ENCODE measurements at regions not wholly inside any gene's neighbourhood (a gene's known extent, or its start where the extent isn't known, plus 50 kb on each side); places are given as distances from the start of the nearest gene placed in this dataset.

DNA sequence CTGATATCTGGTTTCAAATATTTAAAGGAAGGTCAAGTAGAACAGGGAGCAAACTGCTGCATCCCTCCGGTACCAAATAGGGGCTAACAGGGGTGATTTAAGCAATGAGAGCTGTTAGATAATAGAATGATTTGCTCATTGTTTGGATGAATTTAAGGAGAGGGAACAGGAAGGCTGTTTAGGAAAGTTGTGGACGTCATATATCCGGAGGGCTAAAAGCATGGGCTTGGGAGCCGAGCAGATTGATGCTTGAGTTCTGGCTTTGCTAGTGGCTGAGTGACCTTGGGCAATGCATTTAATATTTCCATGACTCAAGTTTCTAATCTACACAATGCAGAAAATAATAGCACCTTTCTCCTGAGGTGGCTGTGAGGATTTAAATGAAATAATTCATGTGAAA is 85.4 kb upstream of the RPS23 start:
- no peak overlapping the region for H3K27ac ChIP-seq (ENCODE audit: low read length)
- H3K4me2 ChIP-seq (ENCODE audit: low read length): no peak overlapping the region
- H3K27me3 ChIP-seq (ENCODE audit: low read depth, low read length): no peaks in the 10 kb centered on the region
- H3K4me3 ChIP-seq (ENCODE audit: low read length): no peak overlapping the region
- H3K4me1 ChIP-seq (ENCODE audit: low read length): peaks cover 8% of the 10 kb centered on the region; the same call in 1 of the 2 replicates
- no peaks in the 10 kb centered on the region for H3K79me2 ChIP-seq (ENCODE audit: low read length)
- no peaks in the 10 kb centered on the region for H4K20me1 ChIP-seq (ENCODE audit: insufficient read depth, low read length)
- no peak for TF ChIP-seq EZH2phosphoT487 (IDR thresholded peaks at IDR 0.05; ENCODE audit: low read depth)
- TF ChIP-seq, protein P1, sequence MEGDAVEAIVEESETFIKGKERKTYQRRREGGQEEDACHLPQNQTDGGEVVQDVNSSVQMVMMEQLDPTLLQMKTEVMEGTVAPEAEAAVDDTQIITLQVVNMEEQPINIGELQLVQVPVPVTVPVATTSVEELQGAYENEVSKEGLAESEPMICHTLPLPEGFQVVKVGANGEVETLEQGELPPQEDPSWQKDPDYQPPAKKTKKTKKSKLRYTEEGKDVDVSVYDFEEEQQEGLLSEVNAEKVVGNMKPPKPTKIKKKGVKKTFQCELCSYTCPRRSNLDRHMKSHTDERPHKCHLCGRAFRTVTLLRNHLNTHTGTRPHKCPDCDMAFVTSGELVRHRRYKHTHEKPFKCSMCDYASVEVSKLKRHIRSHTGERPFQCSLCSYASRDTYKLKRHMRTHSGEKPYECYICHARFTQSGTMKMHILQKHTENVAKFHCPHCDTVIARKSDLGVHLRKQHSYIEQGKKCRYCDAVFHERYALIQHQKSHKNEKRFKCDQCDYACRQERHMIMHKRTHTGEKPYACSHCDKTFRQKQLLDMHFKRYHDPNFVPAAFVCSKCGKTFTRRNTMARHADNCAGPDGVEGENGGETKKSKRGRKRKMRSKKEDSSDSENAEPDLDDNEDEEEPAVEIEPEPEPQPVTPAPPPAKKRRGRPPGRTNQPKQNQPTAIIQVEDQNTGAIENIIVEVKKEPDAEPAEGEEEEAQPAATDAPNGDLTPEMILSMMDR (IDR thresholded peaks at IDR 0.05; ENCODE audit: low read depth, low read length): no peak
- H3K9ac ChIP-seq (ENCODE audit: low read length): no peak overlapping the region
- H3K9me3 ChIP-seq (ENCODE audit: insufficient read depth, low read length): no peaks in the 10 kb centered on the region
- peaks cover 4% of the 10 kb centered on the region for H3K36me3 ChIP-seq (replicated peaks; ENCODE audit: low read depth, low read length)
- no peak overlapping the region for H2AFZ ChIP-seq (ENCODE audit: low read depth, low read length)

- TF ChIP-seq EZH2phosphoT487 (IDR thresholded peaks at IDR 0.05; ENCODE audit: low read depth): no peak
- TF ChIP-seq, protein P1 (IDR thresholded peaks at IDR 0.05; ENCODE audit: low read depth, low read length): no peak
- Histone ChIP-seq H3K27me3 (ENCODE audit: low read depth, low read length) (no peaks in the 10 kb centered on the region), H3K36me3 (replicated peaks; ENCODE audit: low read depth, low read length) (peaks cover 4% of the 10 kb centered on the region), H2AFZ (ENCODE audit: low read depth, low read length) (no peak overlapping the region), H3K79me2 (ENCODE audit: low read length) (no peaks in the 10 kb centered on the region), H3K4me3 (ENCODE audit: low read length) (no peak overlapping the region), H3K27ac (ENCODE audit: low read length) (no peak overlapping the region), H3K4me1 (ENCODE audit: low read length) (peaks cover 8% of the 10 kb centered on the region; the same call in 1 of the 2 replicates), H3K9me3 (ENCODE audit: insufficient read depth, low read length) (no peaks in the 10 kb centered on the region), H4K20me1 (ENCODE audit: insufficient read depth, low read length) (no peaks in the 10 kb centered on the region), H3K4me2 (ENCODE audit: low read length) (no peak overlapping the region), H3K9ac (ENCODE audit: low read length) (no peak overlapping the region)
These were observed 84.5 kb upstream of the RPS23 start for GRCh38 chr5:82362636-82363035.

DNA sequence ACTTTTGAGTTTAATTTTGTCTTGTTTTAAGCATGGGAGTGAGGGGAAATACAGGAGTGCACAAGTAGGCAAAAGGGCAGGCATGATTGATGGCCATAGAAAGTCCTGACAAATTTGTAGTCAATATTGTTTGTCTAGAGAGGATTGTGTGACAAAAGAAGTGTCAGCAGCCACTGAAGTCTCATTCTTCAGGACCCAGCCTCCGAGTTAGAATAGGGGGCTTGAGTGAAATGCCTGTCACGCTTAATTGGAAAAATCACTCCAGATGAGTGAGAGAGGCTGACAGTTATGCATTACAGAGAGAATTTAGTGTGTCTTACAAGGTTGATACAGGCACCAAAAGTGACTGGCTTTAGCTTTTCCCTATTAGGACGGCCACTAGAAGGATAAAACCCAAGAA is 81.9 kb upstream of the RPS23 start:
- TF ChIP-seq EZH2phosphoT487 (IDR thresholded peaks at IDR 0.05; ENCODE audit: low read depth): no peak
- H3K79me2 ChIP-seq (ENCODE audit: low read length): no peaks in the 10 kb centered on the region
- no peak overlapping the region for H2AFZ ChIP-seq (ENCODE audit: low read depth, low read length)
- H3K36me3 ChIP-seq (replicated peaks; ENCODE audit: low read depth, low read length): no peaks in the 10 kb centered on the region
- H3K27me3 ChIP-seq (ENCODE audit: low read depth, low read length): no peaks in the 10 kb centered on the region
- no peak overlapping the region for H3K27ac ChIP-seq (ENCODE audit: low read length)
- H3K4me1 ChIP-seq (ENCODE audit: low read length): peaks cover 7% of the 10 kb centered on the region; the same call in 1 of the 2 replicates
- no peak overlapping the region for H3K4me3 ChIP-seq (ENCODE audit: low read length)
- H3K4me2 ChIP-seq (ENCODE audit: low read length): no peak overlapping the region
- H4K20me1 ChIP-seq (ENCODE audit: insufficient read depth, low read length): no peaks in the 10 kb centered on the region
- no peaks in the 10 kb centered on the region for H3K9me3 ChIP-seq (ENCODE audit: insufficient read depth, low read length)
- H3K9ac ChIP-seq (ENCODE audit: low read length): no peak overlapping the region

GRCh38 chr5:82359272-82359671 is 81.1 kb upstream of the RPS23 start:
- H3K4me1 ChIP-seq (ENCODE audit: low read length): no peaks in the 10 kb centered on the region; the same call in 1 of the 2 replicates
- no peaks in the 10 kb centered on the region for H3K9me3 ChIP-seq (ENCODE audit: insufficient read depth, low read length)
- H3K4me2 ChIP-seq (ENCODE audit: low read length): no peak overlapping the region
- no peaks in the 10 kb centered on the region for H3K27me3 ChIP-seq (ENCODE audit: low read depth, low read length)
- no peak overlapping the region for H2AFZ ChIP-seq (ENCODE audit: low read depth, low read length)
- H3K9ac ChIP-seq (ENCODE audit: low read length): no peak overlapping the region
- H3K79me2 ChIP-seq (ENCODE audit: low read length): no peaks in the 10 kb centered on the region
- TF ChIP-seq, protein P1 (IDR thresholded peaks at IDR 0.05; ENCODE audit: low read depth, low read length): no peak
- no peak for TF ChIP-seq EZH2phosphoT487 (IDR thresholded peaks at IDR 0.05; ENCODE audit: low read depth)
- no peaks in the 10 kb centered on the region for H4K20me1 ChIP-seq (ENCODE audit: insufficient read depth, low read length)
- no peak overlapping the region for H3K4me3 ChIP-seq (ENCODE audit: low read length)
- H3K27ac ChIP-seq (ENCODE audit: low read length): no peak overlapping the region
- H3K36me3 ChIP-seq (replicated peaks; ENCODE audit: low read depth, low read length): no peaks in the 10 kb centered on the region

DNA sequence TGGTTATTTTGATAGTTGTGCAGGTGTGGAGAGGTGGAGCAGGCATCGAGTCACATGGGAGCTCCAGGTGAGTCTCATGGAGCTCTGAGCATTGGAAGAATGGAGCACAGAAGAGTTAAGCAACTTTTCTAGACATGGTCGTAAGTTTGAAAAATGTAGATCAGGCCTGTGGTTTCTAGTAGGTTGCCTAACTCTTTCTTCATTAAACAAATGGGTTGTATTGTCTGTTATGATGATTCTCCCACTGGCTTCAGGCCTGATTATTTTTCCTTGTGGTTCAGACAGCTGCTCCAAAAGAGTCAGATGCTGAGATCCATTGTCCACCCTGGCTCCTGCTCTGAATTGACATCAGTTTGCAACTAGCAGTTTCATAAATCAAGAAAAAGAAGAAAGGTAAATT is 80.3 kb upstream of the RPS23 start:
- no peak for TF ChIP-seq EZH2phosphoT487 (IDR thresholded peaks at IDR 0.05; ENCODE audit: low read depth)
- TF ChIP-seq, protein P1 (IDR thresholded peaks at IDR 0.05; ENCODE audit: low read depth, low read length): no peak
- no peaks in the 10 kb centered on the region for H3K4me1 ChIP-seq (ENCODE audit: low read length)
- no peak overlapping the region for H2AFZ ChIP-seq (ENCODE audit: low read depth, low read length)
- no peak overlapping the region for H3K4me2 ChIP-seq (ENCODE audit: low read length)
- no peaks in the 10 kb centered on the region for H3K36me3 ChIP-seq (replicated peaks; ENCODE audit: low read depth, low read length)
- no peaks in the 10 kb centered on the region for H3K79me2 ChIP-seq (ENCODE audit: low read length)
- H3K4me3 ChIP-seq (ENCODE audit: low read length): no peak overlapping the region
- no peak overlapping the region for H3K9ac ChIP-seq (ENCODE audit: low read length)
- no peaks in the 10 kb centered on the region for H3K9me3 ChIP-seq (ENCODE audit: insufficient read depth, low read length)
- no peaks in the 10 kb centered on the region for H4K20me1 ChIP-seq (ENCODE audit: insufficient read depth, low read length)
- H3K27ac ChIP-seq (ENCODE audit: low read length): no peak overlapping the region
- H3K27me3 ChIP-seq (ENCODE audit: low read depth, low read length): no peaks in the 10 kb centered on the region
